ENCODE measurements at regions not wholly inside any gene's neighbourhood (a gene's known extent, or its start where the extent isn't known, plus 50 kb on each side); places are given as distances from the start of the nearest gene placed in this dataset.

- no peak for TF ChIP-seq CTCF (conservative IDR thresholded peaks at IDR 0.05; ENCODE audit: low read depth, low read length)
- H3K4me3 ChIP-seq (ENCODE audit: low read depth, low read length): no peak overlapping the region
- no peak for DNase-seq (ENCODE audit: low read depth)
Observed at GRCh38 chr2:121004359-121004758, 268.7 kb downstream of the GLI2 start.

GRCh38 chr2:121004950-121005349, 269.3 kb downstream of the GLI2 start:
- DNase-seq (ENCODE audit: low read depth): no peak
- no peak for TF ChIP-seq CTCF (conservative IDR thresholded peaks at IDR 0.05; ENCODE audit: low read depth, low read length)
- H3K4me3 ChIP-seq (ENCODE audit: low read depth, low read length): no peak overlapping the region

- no peak for DNase-seq (ENCODE audit: low read depth)
- TF ChIP-seq CTCF (conservative IDR thresholded peaks at IDR 0.05; ENCODE audit: low read depth, low read length): no peak
- no peak overlapping the region for H3K4me3 ChIP-seq (ENCODE audit: low read depth, low read length)
Observed at GRCh38 chr2:121005453-121005852, 269.8 kb downstream of the GLI2 start.

- no peak overlapping the region for H3K4me3 ChIP-seq (ENCODE audit: low read depth, low read length)
- TF ChIP-seq CTCF (conservative IDR thresholded peaks at IDR 0.05; ENCODE audit: low read depth, low read length): no peak
Observed at GRCh38 chr2:121006743-121007489, 271.2 kb downstream of the GLI2 start.

GRCh38 chr2:121007490-121007853, 271.8 kb downstream of the GLI2 start:
- DNase-seq (ENCODE audit: low read depth): no peak
- no peak overlapping the region for H3K4me3 ChIP-seq (ENCODE audit: low read depth, low read length)
- no peak for TF ChIP-seq CTCF (conservative IDR thresholded peaks at IDR 0.05; ENCODE audit: low read depth, low read length)

More at GRCh38 chr2:121006743-121007489, 271.2 kb downstream of the GLI2 start:
- DNase-seq (ENCODE audit: low read depth): no peak

GRCh38 chr2:121008975-121009374, 273.3 kb downstream of the GLI2 start:
- TF ChIP-seq CTCF (conservative IDR thresholded peaks at IDR 0.05; ENCODE audit: low read depth, low read length): peak; percentile 47
- DNase-seq (ENCODE audit: low read depth): no peak
- no peak overlapping the region for H3K4me3 ChIP-seq (ENCODE audit: low read depth, low read length)

GRCh38 chr2:121010998-121011397, 274.0 kb downstream of the TFCP2L1 start:
- DNase-seq (ENCODE audit: low read depth): no peak
- no peak for TF ChIP-seq CTCF (conservative IDR thresholded peaks at IDR 0.05; ENCODE audit: low read depth, low read length)
- H3K4me3 ChIP-seq (ENCODE audit: low read depth, low read length): no peak overlapping the region

Measured in epithelial cell of proximal tubule (primary cell).